Endodermal cell (in vitro differentiated cells): ENCODE measurements at regions not wholly inside any gene's neighbourhood (a gene's known extent, or its start where the extent isn't known, plus 50 kb on each side); places are given as distances from the start of the nearest gene placed in this dataset.
"Not testable (repeated sequence)": the region's sequence is repeated elsewhere in the genome, so short reads cannot be mapped to it uniquely, and the experiment has no call there.

ENCODE experiments used
- DNase-seq: peaks from one replicate; pipeline ENCODE4 v3.0.0-alpha.2; 2017
- H3K27ac ChIP-seq: 2 replicates; pipeline ENCODE4 v1.5.1; 2013; ENCODE audit warnings: mild to moderate bottlenecking, low read depth, low read length, moderate library complexity
- H3K27me3 ChIP-seq: 2 replicates; pipeline ENCODE4 v1.6.1; 2013; ENCODE audit warnings: mild to moderate bottlenecking, low read length, moderate library complexity; ENCODE audit not compliant: insufficient read depth, control insufficient read depth, poor library complexity, severe bottlenecking
- H3K36me3 ChIP-seq: 2 replicates; pipeline ENCODE4 v1.7.0; 2013; ENCODE audit warnings: mild to moderate bottlenecking, low read length, moderate library complexity; ENCODE audit not compliant: control insufficient read depth, insufficient read depth
- H3K4me1 ChIP-seq: one replicate; pipeline ENCODE4 v1.7.0; 2013; ENCODE audit warnings: low read length; ENCODE audit not compliant: control insufficient read depth, insufficient read depth
- H3K4me3 ChIP-seq: 2 replicates; pipeline ENCODE4 v1.5.1; 2013; ENCODE audit warnings: mild to moderate bottlenecking, low read length, moderate library complexity
- H3K9ac ChIP-seq: 2 replicates; pipeline ENCODE4 v1.6.1; 2013; ENCODE audit warnings: mild to moderate bottlenecking, low read length, moderate library complexity; ENCODE audit not compliant: poor library complexity, severe bottlenecking; ENCODE audit errors: extremely low read depth
- H3K9me3 ChIP-seq: 2 replicates; pipeline ENCODE4 v1.6.1; 2013; ENCODE audit warnings: mild to moderate bottlenecking, low read length, moderate library complexity; ENCODE audit not compliant: control insufficient read depth
- H3K27ac Mint-ChIP-seq: 2 replicates; pipeline ENCODE4 v1.8.0; 2020; ENCODE audit warnings: mixed read lengths
- H3K27me3 Mint-ChIP-seq: 2 replicates; pipeline ENCODE4 v1.8.0; 2021; ENCODE audit warnings: mild to moderate bottlenecking, mixed read lengths; ENCODE audit not compliant: insufficient read depth
- H3K36me3 Mint-ChIP-seq: 2 replicates; pipeline ENCODE4 v1.8.0; 2020; ENCODE audit warnings: low read depth, mixed read lengths
- H3K4me1 Mint-ChIP-seq: 2 replicates; pipeline ENCODE4 v1.8.0; 2020; ENCODE audit warnings: mixed read lengths
- H3K4me3 Mint-ChIP-seq: 2 replicates; pipeline ENCODE4 v1.8.0; 2020; ENCODE audit warnings: mild to moderate bottlenecking, moderate library complexity, mixed read lengths
- H3K9me3 Mint-ChIP-seq: 2 replicates; pipeline ENCODE4 v1.8.0; 2020; ENCODE audit warnings: mild to moderate bottlenecking, mixed read lengths
- WGBS, 2 experiments: methylation state at CpG; one replicate each; pipeline versions ENCODE4 v1.1.5 to v1.1.7; 2013; ENCODE audit warnings: missing lambda C conversion rate in 2 of 2, mixed read lengths in 1 of 2; ENCODE audit not compliant: insufficient coverage in 1 of 2, insufficient read length in 1 of 2; 5-methylcytosine and 5-hydroxymethylcytosine counted together
- TF ChIP-seq, protein P1 (sequence below): fragments of 200-600 bp; sonication (generic); conservative IDR thresholded peaks from 2 replicates; pipeline ENCODE4 v1.5.0; 2021; ENCODE audit warnings: antibody characterized with exemption, mild to moderate bottlenecking

DNA sequence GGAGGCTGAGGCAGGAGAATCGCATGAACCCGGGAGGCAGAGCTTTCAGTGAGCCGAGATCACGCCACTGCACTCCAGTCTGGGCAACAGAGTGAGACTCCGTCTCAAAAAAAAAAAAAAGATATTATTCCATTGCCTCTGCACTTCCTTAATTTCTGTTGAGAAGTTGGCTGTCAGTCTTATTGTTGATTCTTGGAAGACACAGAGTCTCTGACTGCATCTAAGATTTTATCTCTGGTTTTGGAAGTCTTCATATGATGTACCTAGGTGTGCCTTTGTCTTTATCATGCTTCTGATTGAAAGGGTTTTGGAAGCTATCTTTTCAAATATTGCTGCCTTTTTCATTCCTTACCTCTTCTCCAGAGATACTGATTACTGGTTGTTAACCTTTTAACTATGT is 160.4 kb downstream of the NPIPB11 start:
- H3K9me3 Mint-ChIP-seq = peaks cover 20% of the 10 kb centered on the region
- H3K4me1 Mint-ChIP-seq = not testable (repeated sequence)

DNA sequence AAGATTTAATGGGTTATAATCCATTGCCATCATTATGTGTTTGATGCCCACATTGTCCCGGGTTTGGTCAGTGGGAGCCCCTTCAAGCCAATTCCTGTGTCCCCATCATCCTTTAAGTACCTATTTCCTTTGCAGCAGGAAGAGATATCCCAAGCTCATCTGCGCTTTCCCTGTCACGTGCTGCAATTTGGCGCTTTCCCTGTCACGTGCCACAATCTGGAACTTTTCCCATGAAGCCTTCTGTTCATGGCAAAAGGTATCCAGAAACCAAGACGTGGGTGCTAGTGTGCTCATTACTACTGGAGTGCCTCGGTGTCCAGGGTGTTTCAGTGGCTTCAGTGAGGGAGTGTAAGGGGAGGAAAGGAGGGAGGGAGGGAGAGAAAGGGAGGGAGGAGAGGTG is 168.5 kb downstream of the NPIPB11 start:
- H3K36me3 ChIP-seq = no peaks in the 10 kb centered on the region
- no peak for DNase-seq
- Mint-ChIP-seq H3K4me3 (no peak overlapping the region), H3K4me1 (no peaks in the 10 kb centered on the region), H3K36me3 (no peaks in the 10 kb centered on the region), H3K9me3 (peaks cover 8% of the 10 kb centered on the region), H3K27ac (no peak overlapping the region), H3K27me3 (peaks cover 8% of the 10 kb centered on the region)
- H3K27me3 ChIP-seq = no peaks in the 10 kb centered on the region
- no peaks in the 10 kb centered on the region for H3K4me1 ChIP-seq
- H3K9ac ChIP-seq = no peak overlapping the region
- no peak overlapping the region for H3K4me3 ChIP-seq
- H3K27ac ChIP-seq = no peak overlapping the region
- TF ChIP-seq, protein P1, sequence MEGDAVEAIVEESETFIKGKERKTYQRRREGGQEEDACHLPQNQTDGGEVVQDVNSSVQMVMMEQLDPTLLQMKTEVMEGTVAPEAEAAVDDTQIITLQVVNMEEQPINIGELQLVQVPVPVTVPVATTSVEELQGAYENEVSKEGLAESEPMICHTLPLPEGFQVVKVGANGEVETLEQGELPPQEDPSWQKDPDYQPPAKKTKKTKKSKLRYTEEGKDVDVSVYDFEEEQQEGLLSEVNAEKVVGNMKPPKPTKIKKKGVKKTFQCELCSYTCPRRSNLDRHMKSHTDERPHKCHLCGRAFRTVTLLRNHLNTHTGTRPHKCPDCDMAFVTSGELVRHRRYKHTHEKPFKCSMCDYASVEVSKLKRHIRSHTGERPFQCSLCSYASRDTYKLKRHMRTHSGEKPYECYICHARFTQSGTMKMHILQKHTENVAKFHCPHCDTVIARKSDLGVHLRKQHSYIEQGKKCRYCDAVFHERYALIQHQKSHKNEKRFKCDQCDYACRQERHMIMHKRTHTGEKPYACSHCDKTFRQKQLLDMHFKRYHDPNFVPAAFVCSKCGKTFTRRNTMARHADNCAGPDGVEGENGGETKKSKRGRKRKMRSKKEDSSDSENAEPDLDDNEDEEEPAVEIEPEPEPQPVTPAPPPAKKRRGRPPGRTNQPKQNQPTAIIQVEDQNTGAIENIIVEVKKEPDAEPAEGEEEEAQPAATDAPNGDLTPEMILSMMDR = no peak
- H3K9me3 ChIP-seq = no peaks in the 10 kb centered on the region
- WGBS, 2 experiments = 87 to 91% methylated on average over 6 to 7 of the region's 7 CpGs

More for the DNA sequence above, 160.4 kb downstream of the NPIPB11 start:
- H3K27me3 ChIP-seq, H3K36me3 Mint-ChIP-seq, H3K4me1 ChIP-seq, H3K27me3 Mint-ChIP-seq, H3K4me3 ChIP-seq, H3K9me3 ChIP-seq, H3K27ac ChIP-seq, H3K36me3 ChIP-seq, DNase-seq, H3K4me3 Mint-ChIP-seq, H3K9ac ChIP-seq, H3K27ac Mint-ChIP-seq: not testable (repeated sequence)
- WGBS, 2 experiments = 50 to 66% methylated on average over 2 to 4 of the region's 5 CpGs

DNA sequence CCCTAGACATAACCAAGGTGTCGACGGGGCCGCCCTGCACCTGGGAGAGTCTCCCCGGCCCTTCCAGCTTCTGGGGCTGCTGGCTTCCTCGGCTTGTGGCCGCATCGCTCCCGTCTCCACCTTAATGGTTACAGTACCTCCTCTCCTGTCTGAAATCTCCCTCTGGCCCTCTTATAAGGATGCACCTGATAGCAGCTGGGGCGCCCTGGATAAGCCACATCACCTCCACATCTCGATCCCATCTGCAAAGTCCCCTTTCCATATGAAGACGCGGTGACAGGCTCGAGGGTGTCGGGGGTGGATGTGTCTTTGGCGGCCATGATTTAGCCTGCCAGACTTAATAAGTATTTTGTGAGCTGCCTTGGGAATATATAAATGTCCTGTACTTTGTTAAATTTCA is 169.0 kb downstream of the NPIPB11 start:
- H3K36me3 Mint-ChIP-seq, H3K9me3 Mint-ChIP-seq, H3K27ac Mint-ChIP-seq, H3K4me3 Mint-ChIP-seq, H3K27me3 ChIP-seq, H3K9me3 ChIP-seq, DNase-seq, H3K36me3 ChIP-seq, H3K4me1 Mint-ChIP-seq, H3K4me3 ChIP-seq, H3K4me1 ChIP-seq, H3K27ac ChIP-seq, H3K9ac ChIP-seq, H3K27me3 Mint-ChIP-seq: not testable (repeated sequence)
- 80 to 94% methylated on average over 1 to 15 of the region's 15 CpGs for WGBS, 2 experiments

DNA sequence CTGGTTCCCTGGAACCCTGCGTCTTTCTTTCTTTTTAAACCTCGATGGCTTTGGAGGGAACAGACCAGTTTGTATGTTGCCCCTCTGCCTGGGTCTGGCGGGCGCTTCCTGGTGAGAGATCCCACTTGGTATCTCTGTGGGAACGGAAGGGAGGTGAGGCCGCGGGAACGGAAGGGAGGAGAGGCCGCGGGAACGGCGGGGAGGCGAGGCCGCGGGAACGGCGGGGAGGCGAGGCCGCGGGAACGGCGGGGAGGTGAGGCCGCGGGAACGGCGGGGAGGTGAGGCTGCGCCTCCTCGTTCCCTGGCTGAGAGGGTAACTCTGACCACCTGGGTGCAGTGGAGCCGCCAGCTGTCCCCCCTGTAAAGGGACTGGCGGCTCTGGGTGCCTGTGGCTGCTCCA is 169.5 kb downstream of the NPIPB11 start:
- not testable (repeated sequence) for H3K27me3 ChIP-seq, H3K9me3 ChIP-seq, H3K9ac ChIP-seq, H3K9me3 Mint-ChIP-seq, H3K27ac ChIP-seq, H3K27ac Mint-ChIP-seq, H3K27me3 Mint-ChIP-seq, H3K36me3 ChIP-seq, H3K4me1 Mint-ChIP-seq, H3K4me3 Mint-ChIP-seq, H3K4me3 ChIP-seq, H3K36me3 Mint-ChIP-seq, H3K4me1 ChIP-seq
- DNase-seq = peak; percentile 45
- 96% methylated on average over 15 of the region's 30 CpGs; no CpG with 5 or more reads in 1 of the 2 experiments for WGBS, 2 experiments

DNA sequence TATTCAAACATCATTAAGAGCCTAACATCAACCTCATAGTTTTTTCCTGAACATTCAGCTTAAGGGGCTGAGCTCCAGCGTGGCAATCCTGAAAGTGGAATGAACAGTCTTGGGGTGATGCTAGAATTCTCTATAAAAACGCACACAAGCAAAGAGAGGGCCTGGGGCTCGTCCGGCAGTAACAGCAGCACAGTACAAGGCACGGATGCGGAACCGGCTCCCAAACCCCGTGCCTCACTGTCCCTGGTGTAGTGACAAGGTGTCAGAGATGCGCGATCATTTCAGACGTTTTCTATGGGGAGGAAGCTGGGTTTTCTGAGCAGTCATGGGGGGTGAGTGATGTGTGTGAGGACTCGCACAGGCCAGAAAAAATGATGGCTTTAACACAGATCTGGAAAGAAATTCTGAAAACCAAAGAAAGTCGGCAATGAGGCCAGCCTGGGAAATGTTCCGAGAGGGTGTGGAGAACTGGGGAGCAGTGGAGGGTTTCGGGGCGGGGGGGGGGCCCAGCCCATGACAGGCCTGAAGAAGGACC is 170.6 kb downstream of the NPIPB11 start:
- not testable (repeated sequence) for H3K9me3 Mint-ChIP-seq, H3K4me1 Mint-ChIP-seq, DNase-seq, H3K4me1 ChIP-seq, H3K27ac Mint-ChIP-seq, H3K27me3 ChIP-seq, H3K27me3 Mint-ChIP-seq, H3K9me3 ChIP-seq, H3K9ac ChIP-seq, H3K4me3 ChIP-seq, H3K4me3 Mint-ChIP-seq, H3K27ac ChIP-seq, H3K36me3 ChIP-seq, H3K36me3 Mint-ChIP-seq
- WGBS, 2 experiments = 93% methylated on average over 14 of the region's 16 CpGs; no CpG with 5 or more reads in 1 of the 2 experiments

DNA sequence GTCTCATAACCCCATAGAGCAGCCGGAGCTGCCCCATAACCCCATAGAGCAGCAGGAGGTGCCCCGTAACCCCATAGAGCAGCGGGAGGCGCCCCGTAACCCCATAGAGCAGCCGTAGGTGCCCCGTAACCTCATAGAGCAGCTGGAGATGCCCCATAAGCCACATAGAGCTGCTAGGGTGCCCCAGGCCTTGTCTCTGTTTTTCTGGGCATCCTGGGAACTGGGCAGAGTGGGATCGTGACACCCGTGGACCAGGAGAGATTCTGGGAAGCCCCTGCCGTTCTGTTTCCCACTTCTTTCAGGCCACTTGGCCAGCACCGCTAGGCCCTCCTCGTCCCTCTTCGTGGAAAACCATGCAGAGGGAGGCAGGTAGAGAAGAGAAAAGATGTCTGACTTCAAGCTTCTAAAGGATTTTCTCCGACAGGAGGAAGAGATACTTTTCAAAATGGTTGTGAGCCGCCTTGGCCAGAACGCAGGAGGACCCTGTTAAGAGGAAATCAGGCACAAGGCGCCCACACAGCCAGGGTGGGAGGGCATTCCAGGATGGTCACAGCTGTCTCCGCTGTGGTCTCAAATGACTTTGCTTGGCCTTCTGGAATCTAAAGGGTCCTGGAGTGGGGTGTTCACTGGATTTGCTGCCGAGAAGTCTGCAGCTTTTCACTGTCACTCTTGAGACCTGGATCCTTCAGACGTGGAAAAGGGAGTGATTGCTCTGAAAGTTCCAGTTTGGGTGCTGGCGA is 171.8 kb downstream of the NPIPB11 start:
- H3K36me3 ChIP-seq, H3K4me1 ChIP-seq, H3K27ac ChIP-seq, H3K9me3 Mint-ChIP-seq, H3K4me1 Mint-ChIP-seq, H3K36me3 Mint-ChIP-seq, H3K4me3 Mint-ChIP-seq, H3K9me3 ChIP-seq, H3K9ac ChIP-seq, H3K27me3 ChIP-seq, H3K4me3 ChIP-seq, DNase-seq, H3K27ac Mint-ChIP-seq, H3K27me3 Mint-ChIP-seq: not testable (repeated sequence)
- 90 to 91% methylated on average over 15 to 21 of the region's 21 CpGs for WGBS, 2 experiments
